Activated naive CD4-positive, alpha-beta T cell treated with anti-CD3 and anti-CD28 coated beads, Interleukin-2, amount 50 U/mL, for 16 hours (primary cell): ENCODE measurements at regions not wholly inside any gene's neighbourhood (a gene's known extent, or its start where the extent isn't known, plus 50 kb on each side); places are given as distances from the start of the nearest gene placed in this dataset.
"Not testable (repeated sequence)": the region's sequence is repeated elsewhere in the genome, so short reads cannot be mapped to it uniquely, and the experiment has no call there.

Source experiments
- DNase-seq: peaks from one replicate; pipeline ENCODE4 v3.0.0-alpha.2; 2020

- no peak for DNase-seq
Observed at GRCh38 chr17:74128456-74129211, 74.8 kb upstream of the RPL38 start.

GRCh38 chr17:74129800-74130199 lies 73.7 kb upstream of the RPL38 start:
- DNase-seq = not testable (repeated sequence)

- no peak for DNase-seq
Observed at GRCh38 chr17:74130276-74130675, 73.2 kb upstream of the RPL38 start.

GRCh38 chr17:74130841-74131240 lies 72.6 kb upstream of the RPL38 start:
- no peak for DNase-seq

GRCh38 chr17:74132354-74132753 lies 71.1 kb upstream of the RPL38 start:
- no peak for DNase-seq

- no peak for DNase-seq
Observed at GRCh38 chr17:74133740-74134139, 69.7 kb upstream of the RPL38 start.

GRCh38 chr17:74134234-74134633 lies 69.2 kb upstream of the RPL38 start:
- DNase-seq = not testable (repeated sequence)

GRCh38 chr17:74134991-74135390 lies 68.5 kb upstream of the RPL38 start:
- no peak for DNase-seq

GRCh38 chr17:74135391-74136167 lies 67.9 kb upstream of the RPL38 start:
- no peak for DNase-seq

GRCh38 chr17:74137416-74137815 lies 66.1 kb upstream of the RPL38 start:
- DNase-seq = no peak

- no peak for DNase-seq
Observed at GRCh38 chr17:74139120-74139519, 64.4 kb upstream of the RPL38 start.

GRCh38 chr17:74140282-74140681 lies 63.2 kb upstream of the RPL38 start:
- DNase-seq = no peak

- no peak for DNase-seq
Observed at GRCh38 chr17:74141612-74142011, 61.9 kb upstream of the RPL38 start.

GRCh38 chr17:74143318-74143717 lies 60.2 kb upstream of the RPL38 start:
- DNase-seq = not testable (repeated sequence)

GRCh38 chr17:74145756-74146155 lies 57.7 kb upstream of the RPL38 start:
- DNase-seq = no peak

GRCh38 chr17:74146196-74146595 lies 57.3 kb upstream of the RPL38 start:
- no peak for DNase-seq

GRCh38 chr17:74147056-74147835 lies 56.2 kb upstream of the RPL38 start:
- DNase-seq = no peak

- no peak for DNase-seq
Observed at GRCh38 chr17:74147966-74148365, 55.5 kb upstream of the RPL38 start.

GRCh38 chr17:74148446-74148845 lies 55.0 kb upstream of the RPL38 start:
- DNase-seq = no peak

- DNase-seq = no peak
Observed at GRCh38 chr17:74148901-74149596, 54.4 kb upstream of the RPL38 start.

- no peak for DNase-seq
Observed at GRCh38 chr17:74149597-74150427, 53.7 kb upstream of the RPL38 start.

- DNase-seq = no peak
Observed at GRCh38 chr17:74150428-74151025, 53.0 kb upstream of the RPL38 start.
